ENCODE measurements at regions not wholly inside any gene's neighbourhood (a gene's known extent, or its start where the extent isn't known, plus 50 kb on each side); places are given as distances from the start of the nearest gene placed in this dataset.

GRCh38 chr17:59485946-59486345 is 79.5 kb upstream of the DHX40 start:
- no peak overlapping the region for H4K8ac ChIP-seq (replicated peaks; ENCODE audit: insufficient read length, low read depth, low read length)
- no peaks in the 10 kb centered on the region for H3K27me3 ChIP-seq (ENCODE audit: insufficient read depth, low read length)
- Mint-ChIP-seq H3K27me3 (ENCODE audit: low read depth) (peaks cover 7% of the 10 kb centered on the region), H3K4me3 (no peak overlapping the region), H3K9me3 (no peaks in the 10 kb centered on the region), H3K36me3 (ENCODE audit: insufficient read depth in 1 of 3, low read depth in 3 of 3) (no peaks in the 10 kb centered on the region), H3K27ac (no peak overlapping the region), H3K4me1 (no peaks in the 10 kb centered on the region)
- no peak overlapping the region for H2AFZ ChIP-seq (ENCODE audit: low read length)
- no peak overlapping the region for H3K14ac ChIP-seq (ENCODE audit: insufficient read depth, low read length)
- TF ChIP-seq CTCF (conservative IDR thresholded peaks at IDR 0.05) = no peak
- no peak overlapping the region for H3K27ac ChIP-seq (ENCODE audit: insufficient read length, low read depth, low read length)
- no peak overlapping the region for H2AK5ac ChIP-seq (ENCODE audit: insufficient read length, low read length)
- no peaks in the 10 kb centered on the region for H3K79me2 ChIP-seq (ENCODE audit: insufficient read depth, low read length)
- no peak overlapping the region for H2BK120ac ChIP-seq (ENCODE audit: low read depth, low read length, poor library complexity, severe bottlenecking)
- no peaks in the 10 kb centered on the region for H3K79me1 ChIP-seq (ENCODE audit: insufficient read depth, low read depth, low read length, poor library complexity, severe bottlenecking)
- no peaks in the 10 kb centered on the region for H3K23me2 ChIP-seq (ENCODE audit: insufficient read length, low read depth, low read length, poor library complexity, severe bottlenecking)
- H3K23ac ChIP-seq (ENCODE audit: insufficient read length, low read depth, low read length) = no peak overlapping the region
- no peaks in the 10 kb centered on the region for H3K4me1 ChIP-seq (ENCODE audit: insufficient read depth, low read length)
- no peak overlapping the region for H2BK15ac ChIP-seq (ENCODE audit: low read depth, low read length)
- H3K56ac ChIP-seq (ENCODE audit: insufficient read length, low read depth, low read length) = no peak overlapping the region
- DNase-seq = no peak
- H2BK20ac ChIP-seq (ENCODE audit: low read depth, low read length, poor library complexity, severe bottlenecking) = no peak overlapping the region
- no peak overlapping the region for H3K9ac ChIP-seq (ENCODE audit: extremely low read depth, insufficient read length, low read length)
- H3K4ac ChIP-seq (ENCODE audit: low read depth, low read length) = no peak overlapping the region
- no peaks in the 10 kb centered on the region for H4K20me1 ChIP-seq (ENCODE audit: control insufficient read depth, insufficient read depth, insufficient read length)
- no peak overlapping the region for H4K91ac ChIP-seq (ENCODE audit: insufficient read length, low read depth, low read length)
- H2BK12ac ChIP-seq (ENCODE audit: insufficient read length, low read depth, low read length) = no peak overlapping the region
- no peaks in the 10 kb centered on the region for H3K9me3 ChIP-seq (ENCODE audit: control insufficient read depth, low read depth, low read length)
- H3K4me2 ChIP-seq (ENCODE audit: insufficient read depth, insufficient read length, low read length) = no peak overlapping the region
- no peak overlapping the region for H3K18ac ChIP-seq (ENCODE audit: insufficient read length, low read depth, low read length)
- H2BK5ac ChIP-seq (ENCODE audit: insufficient read length, low read length) = no peak overlapping the region
- H3T11ph ChIP-seq (ENCODE audit: low read length) = no peak overlapping the region
- H4K5ac ChIP-seq (ENCODE audit: insufficient read length, low read depth, low read length) = no peak overlapping the region
